HUES64 (cell line): ENCODE measurements at regions not wholly inside any gene's neighbourhood (a gene's known extent, or its start where the extent isn't known, plus 50 kb on each side); places are given as distances from the start of the nearest gene placed in this dataset.
A peak's percentile ranks its signal among the peaks of the same experiment; 100 is the strongest.

ENCODE experiments used
- H3K27ac ChIP-seq: 2 replicates; pipeline ENCODE4 v1.7.0; 2013; ENCODE audit warnings: low read depth, low read length, inconsistent platforms
- H3K27me3 ChIP-seq: 2 replicates; pipeline ENCODE4 v1.6.1; 2013; ENCODE audit warnings: mild to moderate bottlenecking, low read length; ENCODE audit not compliant: insufficient read depth
- H3K36me3 ChIP-seq: 2 replicates; pipeline ENCODE4 v1.6.1; 2013; ENCODE audit warnings: mild to moderate bottlenecking, low read length; ENCODE audit not compliant: insufficient read depth
- H3K4me1 ChIP-seq: 2 replicates; pipeline ENCODE4 v1.6.1; 2013; ENCODE audit warnings: mild to moderate bottlenecking, low read length, moderate library complexity; ENCODE audit not compliant: insufficient read depth
- H3K4me3 ChIP-seq: 2 replicates; pipeline ENCODE4 v1.5.1; 2013; ENCODE audit warnings: mild to moderate bottlenecking, low read length, moderate library complexity
- H3K9ac ChIP-seq: 2 replicates; pipeline ENCODE4 v1.6.1; 2013; ENCODE audit warnings: mild to moderate bottlenecking, low read depth, low read length
- H3K9me3 ChIP-seq: 2 replicates; pipeline ENCODE4 v1.6.1; 2013; ENCODE audit warnings: low read depth, low read length; ENCODE audit not compliant: insufficient read depth
- WGBS: fragments of 150-250, 120-280 bp; methylation state at CpG from one replicate; pipeline ENCODE4 v1.1.7; 2013; ENCODE audit warnings: missing lambda C conversion rate; 5-methylcytosine and 5-hydroxymethylcytosine counted together

GRCh38 chr15:61527836-61528580 lies 298.9 kb upstream of the RORA start:
- H3K27me3 ChIP-seq: no peaks in the 10 kb centered on the region
- H3K36me3 ChIP-seq: no peaks in the 10 kb centered on the region
- WGBS: 48% methylated on average over 9 of the region's 9 CpGs
- H3K4me3 ChIP-seq: no peak overlapping the region
- peaks cover 15% of the 10 kb centered on the region for H3K4me1 ChIP-seq
- no peak overlapping the region for H3K9ac ChIP-seq
- no peaks in the 10 kb centered on the region for H3K9me3 ChIP-seq
- peak overlapping the region; percentile 34; the same call in 1 of the 2 replicates for H3K27ac ChIP-seq

GRCh38 chr15:61524545-61524944 lies 295.4 kb upstream of the RORA start:
- peaks cover 15% of the 10 kb centered on the region for H3K4me1 ChIP-seq
- H3K27me3 ChIP-seq: no peaks in the 10 kb centered on the region
- no peak overlapping the region for H3K9ac ChIP-seq
- H3K27ac ChIP-seq: no peak overlapping the region
- no peak overlapping the region for H3K4me3 ChIP-seq
- H3K9me3 ChIP-seq: no peaks in the 10 kb centered on the region
- H3K36me3 ChIP-seq: no peaks in the 10 kb centered on the region
- WGBS: 93% methylated on average over 3 of the region's 3 CpGs

- H3K27ac ChIP-seq: no peak overlapping the region
- H3K9me3 ChIP-seq: no peaks in the 10 kb centered on the region
- H3K9ac ChIP-seq: no peak overlapping the region
- 92% methylated on average over 2 of the region's 2 CpGs for WGBS
- peaks cover 15% of the 10 kb centered on the region for H3K4me1 ChIP-seq
- no peaks in the 10 kb centered on the region for H3K27me3 ChIP-seq
- H3K36me3 ChIP-seq: no peaks in the 10 kb centered on the region
- H3K4me3 ChIP-seq: no peak overlapping the region
Observed at GRCh38 chr15:61524086-61524485, 295.0 kb upstream of the RORA start.

GRCh38 chr15:61522411-61522810 lies 293.3 kb upstream of the RORA start:
- no peak overlapping the region for H3K9ac ChIP-seq
- peaks cover 13% of the 10 kb centered on the region; the same call in 1 of the 2 replicates for H3K4me1 ChIP-seq
- no peak overlapping the region for H3K4me3 ChIP-seq
- no peaks in the 10 kb centered on the region for H3K27me3 ChIP-seq
- no peak overlapping the region for H3K27ac ChIP-seq
- H3K36me3 ChIP-seq: no peaks in the 10 kb centered on the region
- H3K9me3 ChIP-seq: no peaks in the 10 kb centered on the region

GRCh38 chr15:61521953-61522352 lies 292.9 kb upstream of the RORA start:
- 68% methylated on average over 3 of the region's 3 CpGs for WGBS
- H3K9ac ChIP-seq: no peak overlapping the region
- peaks cover 13% of the 10 kb centered on the region; the same call in 1 of the 2 replicates for H3K4me1 ChIP-seq
- no peaks in the 10 kb centered on the region for H3K9me3 ChIP-seq
- H3K4me3 ChIP-seq: no peak overlapping the region
- H3K36me3 ChIP-seq: no peaks in the 10 kb centered on the region
- H3K27me3 ChIP-seq: no peaks in the 10 kb centered on the region
- no peak overlapping the region for H3K27ac ChIP-seq

GRCh38 chr15:61519296-61519695 lies 290.2 kb upstream of the RORA start:
- H3K4me1 ChIP-seq: peaks cover 13% of the 10 kb centered on the region; the same call in 1 of the 2 replicates
- no peak overlapping the region for H3K9ac ChIP-seq
- no peaks in the 10 kb centered on the region for H3K27me3 ChIP-seq
- no peak overlapping the region for H3K27ac ChIP-seq
- 100% methylated on average over 1 of the region's 1 CpG for WGBS
- H3K4me3 ChIP-seq: no peak overlapping the region
- H3K36me3 ChIP-seq: no peaks in the 10 kb centered on the region
- H3K9me3 ChIP-seq: no peaks in the 10 kb centered on the region

GRCh38 chr15:61518191-61518950 lies 289.3 kb upstream of the RORA start:
- 74% methylated on average over 6 of the region's 7 CpGs for WGBS
- H3K4me1 ChIP-seq: peaks cover 13% of the 10 kb centered on the region; the same call in 1 of the 2 replicates
- no peak overlapping the region for H3K9ac ChIP-seq
- H3K27me3 ChIP-seq: no peaks in the 10 kb centered on the region
- no peak overlapping the region for H3K27ac ChIP-seq
- no peaks in the 10 kb centered on the region for H3K9me3 ChIP-seq
- H3K36me3 ChIP-seq: no peaks in the 10 kb centered on the region
- H3K4me3 ChIP-seq: no peak overlapping the region

GRCh38 chr15:61517776-61518175 lies 288.7 kb upstream of the RORA start:
- H3K9ac ChIP-seq: no peak overlapping the region
- H3K4me1 ChIP-seq: peaks cover 13% of the 10 kb centered on the region; the same call in 1 of the 2 replicates
- H3K4me3 ChIP-seq: no peak overlapping the region
- no peak overlapping the region for H3K27ac ChIP-seq
- H3K36me3 ChIP-seq: no peaks in the 10 kb centered on the region
- no peaks in the 10 kb centered on the region for H3K27me3 ChIP-seq
- WGBS: 89% methylated on average over 3 of the region's 3 CpGs
- H3K9me3 ChIP-seq: no peaks in the 10 kb centered on the region

GRCh38 chr15:61517335-61517734 lies 288.2 kb upstream of the RORA start:
- Histone ChIP-seq H3K9me3 (no peaks in the 10 kb centered on the region), H3K4me1 (peaks cover 13% of the 10 kb centered on the region; the same call in 1 of the 2 replicates), H3K36me3 (no peaks in the 10 kb centered on the region), H3K27ac (no peak overlapping the region), H3K27me3 (no peaks in the 10 kb centered on the region), H3K4me3 (no peak overlapping the region), H3K9ac (no peak overlapping the region)

- Histone ChIP-seq H3K4me1 (no peaks in the 10 kb centered on the region), H3K27ac (no peak overlapping the region), H3K4me3 (no peak overlapping the region), H3K9ac (no peak overlapping the region), H3K27me3 (no peaks in the 10 kb centered on the region), H3K36me3 (no peaks in the 10 kb centered on the region), H3K9me3 (no peaks in the 10 kb centered on the region)
- WGBS: 91% methylated on average over 1 of the region's 1 CpG
Observed at GRCh38 chr15:61511756-61512155, 282.7 kb upstream of the RORA start.

GRCh38 chr15:61511089-61511488 lies 282.0 kb upstream of the RORA start:
- H3K4me3 ChIP-seq: no peak overlapping the region
- no peaks in the 10 kb centered on the region for H3K27me3 ChIP-seq
- H3K9me3 ChIP-seq: no peaks in the 10 kb centered on the region
- H3K4me1 ChIP-seq: no peaks in the 10 kb centered on the region
- WGBS: 96% methylated on average over 3 of the region's 3 CpGs
- no peak overlapping the region for H3K27ac ChIP-seq
- no peaks in the 10 kb centered on the region for H3K36me3 ChIP-seq
- no peak overlapping the region for H3K9ac ChIP-seq
